Right ventricle myocardium superior (tissue), 1 donor: ENCODE measurements at regions not wholly inside any gene's neighbourhood (a gene's known extent, or its start where the extent isn't known, plus 50 kb on each side); places are given as distances from the start of the nearest gene placed in this dataset.

Experiments used
- ATAC-seq: fragments of 200-7000 bp; cut with Tn5 transposase; one replicate; pipeline ENCODE4 v1.9.1; 2020; ENCODE audit warnings: mild to moderate bottlenecking; ENCODE audit not compliant: poor library complexity
- DNase-seq: peaks from one replicate; pipeline ENCODE4 v3.0.0-alpha.2; 2020
- intact Hi-C: fragments of 100-400 bp; cut with DNase I; formaldehyde crosslinking; loops from one replicate; pipeline ENCODE4 v1.11.2; 2022
- donor health status: DM: no; HTN: yes; CAD: no; lungs with severe emphysema.

DNA sequence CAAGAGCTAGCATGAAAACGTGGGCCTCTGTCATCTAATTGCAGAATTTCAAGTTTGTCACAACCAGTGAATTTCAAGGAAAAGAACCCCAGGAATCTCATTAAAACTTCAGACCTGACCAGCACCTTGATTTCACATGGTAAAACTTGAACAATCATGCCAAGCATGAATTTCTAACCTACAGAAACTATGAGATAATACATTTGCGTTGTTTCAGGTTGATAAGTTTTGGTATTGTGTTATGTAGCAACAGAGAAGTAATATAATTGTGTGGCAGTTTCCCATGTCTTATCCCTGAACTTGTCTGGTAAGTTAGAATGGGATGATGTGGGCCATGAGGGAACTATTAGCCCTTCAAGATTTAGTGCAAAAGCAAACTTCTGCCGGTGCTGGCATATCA is 530.1 kb downstream of the ANKRD7 start:
- no peak for ATAC-seq
- intact Hi-C loops = no loop called here
- DNase-seq = no peak

DNA sequence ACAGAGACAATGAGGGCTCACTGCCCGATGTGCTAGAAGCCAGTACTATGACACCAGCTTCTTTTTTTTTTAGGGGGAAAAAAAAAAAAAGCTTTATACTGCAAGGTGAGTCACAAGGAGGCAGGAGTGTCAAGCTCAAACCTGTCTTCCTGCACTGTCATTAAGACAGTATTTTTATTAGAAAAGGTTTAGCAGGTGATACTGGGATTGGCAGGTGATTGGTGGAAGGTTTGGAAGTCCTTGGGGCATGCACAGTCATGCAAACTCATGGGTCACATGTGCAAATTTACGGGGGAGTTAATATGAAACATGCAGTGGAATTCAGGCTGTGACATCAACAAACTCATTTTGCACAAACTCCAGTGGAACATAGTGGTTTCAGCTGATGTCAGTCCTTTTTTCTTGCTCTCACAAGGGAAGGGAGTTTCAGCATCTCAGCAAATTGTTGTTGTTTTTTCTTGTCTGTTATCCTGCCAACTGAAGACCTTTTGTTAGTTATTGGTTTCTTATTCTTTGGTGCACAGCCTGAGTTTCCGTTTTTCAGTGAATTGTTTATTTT is 530.6 kb downstream of the ANKRD7 start:
- intact Hi-C loops = no loop called here
- ATAC-seq = no peak
- no peak for DNase-seq

DNA sequence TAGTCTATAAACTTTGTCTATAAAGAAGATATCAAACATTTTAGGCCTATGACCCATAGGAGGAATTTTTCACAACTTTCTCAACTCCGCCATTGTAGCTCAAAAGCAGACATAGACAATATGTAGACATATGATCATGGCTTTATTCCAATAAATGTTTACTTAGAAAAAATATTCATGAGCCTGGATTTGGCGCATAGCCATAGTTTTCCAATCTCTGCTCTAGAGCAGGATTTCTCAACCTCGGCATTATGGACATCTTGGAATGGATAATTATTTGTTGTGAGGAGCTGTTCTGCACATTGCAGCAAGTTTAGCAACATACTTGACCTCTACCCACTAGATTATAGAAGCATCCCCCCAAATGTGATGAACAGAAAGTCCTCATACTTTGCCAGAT is 532.6 kb downstream of the ANKRD7 start:
- DNase-seq = no peak
- intact Hi-C loops = no loop called here
- ATAC-seq = no peak

DNA sequence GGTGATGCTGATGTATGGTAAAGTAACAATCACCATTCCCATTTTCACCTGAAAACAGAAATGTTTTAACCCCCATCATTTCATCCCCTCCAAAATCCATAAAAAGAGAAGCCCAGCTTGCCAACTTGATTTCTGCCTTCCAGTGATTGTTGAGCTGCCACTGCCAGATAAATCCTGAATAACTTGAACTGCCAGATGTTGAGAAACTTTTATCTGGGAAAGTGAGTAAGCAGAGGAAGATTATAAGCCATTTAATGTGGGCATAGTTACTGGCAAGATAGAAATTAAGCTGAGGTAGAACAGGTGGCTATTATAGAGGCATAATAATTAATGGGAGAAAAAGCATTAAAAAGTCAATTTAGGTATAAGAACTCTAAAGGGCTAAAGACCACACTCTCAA is 534.1 kb downstream of the ANKRD7 start:
- no peak for ATAC-seq
- DNase-seq = no peak
- intact Hi-C loops = no loop called here

GRCh38 chr7:118759921-118760320 is 535.4 kb downstream of the ANKRD7 start:
- intact Hi-C loops = no loop called here
- no peak for ATAC-seq
- no peak for DNase-seq

DNA sequence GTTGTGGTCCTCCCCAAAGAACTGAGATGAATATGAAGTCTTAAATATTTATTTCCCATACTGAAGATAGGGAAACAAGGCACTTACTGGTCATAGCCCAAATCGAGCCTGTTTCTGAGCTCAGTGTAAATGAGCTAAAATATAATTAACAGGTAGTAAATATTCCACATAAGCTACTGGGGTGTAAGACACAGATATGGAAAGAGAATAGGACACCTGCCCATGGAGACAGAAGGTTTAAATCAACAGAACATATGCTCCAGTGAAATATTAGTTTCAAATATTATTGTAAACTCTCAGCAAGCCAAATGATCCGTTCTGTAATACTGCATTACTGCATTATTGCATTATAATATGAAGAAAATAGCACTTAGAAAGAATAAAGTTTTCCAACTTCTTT is 537.9 kb downstream of the ANKRD7 start:
- DNase-seq (no peak), ATAC-seq (no peak)
- intact Hi-C loops = no loop called here

DNA sequence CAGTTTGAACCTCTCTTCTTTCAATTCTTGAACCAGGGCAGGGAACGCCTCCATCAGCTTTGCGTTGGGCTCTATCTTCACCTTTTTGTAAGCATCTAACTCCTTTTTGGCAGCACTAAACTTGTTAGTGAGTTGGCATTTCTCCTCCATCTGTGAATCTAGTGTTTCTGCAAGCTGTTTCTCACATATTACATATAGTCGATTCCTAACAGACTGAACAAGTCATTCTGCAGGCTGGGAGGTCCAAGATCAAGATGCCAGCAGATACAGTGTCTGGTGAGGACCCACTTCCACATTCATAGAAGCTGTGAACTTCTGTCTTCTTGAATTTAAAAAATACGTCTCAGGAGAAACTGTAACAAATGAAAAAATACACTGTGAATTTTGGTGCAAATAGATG is 539.7 kb downstream of the ANKRD7 start:
- intact Hi-C loops = no loop called here
- DNase-seq = no peak

DNA sequence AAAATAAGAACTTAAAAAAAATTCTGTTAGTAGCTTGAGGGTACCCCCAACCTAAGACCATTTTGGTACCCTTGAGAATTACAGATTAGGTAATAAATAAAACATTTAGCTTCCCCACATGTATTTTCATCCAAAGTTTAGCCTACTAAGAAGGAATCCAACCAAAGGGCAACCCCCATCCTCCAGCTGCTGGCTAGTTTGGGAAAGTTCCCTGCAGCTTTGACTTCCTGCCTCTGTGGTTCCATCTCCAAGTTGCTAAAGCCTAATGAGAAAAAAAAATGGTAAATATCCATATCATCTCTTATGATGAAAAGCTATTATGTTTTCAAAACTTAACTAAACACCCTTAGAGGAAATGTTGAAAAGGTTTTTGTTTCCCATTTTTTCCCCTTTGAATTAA is 547.2 kb downstream of the ANKRD7 start:
- intact Hi-C loops = no loop called here
- ATAC-seq (no peak), DNase-seq (no peak)

More for the DNA sequence above, 539.7 kb downstream of the ANKRD7 start:
- no peak for ATAC-seq

DNA sequence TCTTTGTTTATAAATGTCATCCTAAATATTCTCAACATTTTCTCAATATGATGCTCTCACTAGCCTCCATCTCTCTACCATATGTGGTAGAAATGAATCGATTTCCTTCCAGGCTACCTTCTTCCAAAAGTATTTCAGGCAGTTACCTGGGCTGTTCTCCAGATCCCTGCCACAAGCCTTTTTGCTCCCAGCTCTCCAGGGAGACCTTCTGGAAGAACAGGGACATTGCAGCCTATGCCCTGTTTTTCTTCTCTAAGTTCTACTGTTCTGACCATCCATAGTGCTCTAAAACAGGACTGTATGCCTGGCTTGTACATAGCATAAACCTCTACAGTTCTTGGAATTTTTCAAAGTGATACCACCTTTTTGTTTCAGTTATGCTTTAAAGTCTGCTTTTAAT is 552.8 kb downstream of the ANKRD7 start:
- intact Hi-C loops = no loop called here

GRCh38 chr7:118792682-118793081 is 568.2 kb downstream of the ANKRD7 start:
- intact Hi-C loops = no loop called here
- no peak for DNase-seq
- no peak for ATAC-seq

More for the DNA sequence above, 552.8 kb downstream of the ANKRD7 start:
- ATAC-seq (no peak), DNase-seq (no peak)

GRCh38 chr7:118793582-118793981 is 569.1 kb downstream of the ANKRD7 start:
- intact Hi-C loops = no loop called here
- ATAC-seq (no peak), DNase-seq (no peak)

DNA sequence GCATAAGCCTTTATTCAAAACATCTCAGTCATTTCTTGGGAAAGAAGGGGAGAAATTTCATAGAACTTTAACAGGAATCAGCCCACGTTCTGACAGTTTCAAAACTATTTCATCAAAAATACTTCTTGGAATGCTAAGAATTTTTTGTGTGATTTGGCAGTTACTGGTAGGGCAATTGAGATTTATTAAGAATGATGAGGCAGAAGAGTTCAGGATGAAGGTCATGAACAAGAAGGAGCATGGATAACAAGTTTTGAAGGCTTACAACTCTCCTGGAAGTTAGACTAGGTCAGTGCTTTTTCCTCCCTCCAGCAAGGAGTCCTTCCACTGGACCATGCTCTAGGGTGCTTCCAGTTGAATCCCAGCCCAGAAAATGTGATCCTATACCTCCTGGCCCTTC is 569.9 kb downstream of the ANKRD7 start:
- ATAC-seq (no peak), DNase-seq (no peak)
- intact Hi-C loops = no loop called here

DNA sequence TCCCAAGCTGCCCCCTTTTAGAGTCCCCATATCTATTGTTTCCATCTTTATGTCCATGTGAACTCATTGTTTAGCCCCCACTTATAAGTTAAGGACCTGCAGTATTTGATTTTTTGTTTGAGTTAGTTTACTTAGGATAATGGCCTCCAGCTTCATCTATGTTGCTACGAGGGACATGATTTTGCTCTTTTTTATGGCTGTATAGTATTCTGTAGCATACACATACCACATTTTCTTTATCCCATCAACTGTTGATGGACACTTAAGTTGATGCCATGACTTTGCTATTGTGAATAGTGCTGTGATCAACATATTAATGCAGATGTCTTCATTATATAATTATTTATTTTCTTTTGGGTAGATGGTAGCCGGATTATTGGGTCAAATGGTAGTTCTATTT is 576.9 kb downstream of the ANKRD7 start:
- intact Hi-C loops = no loop called here
- no peak for ATAC-seq
- no peak for DNase-seq

GRCh38 chr7:118802726-118803125 is 578.2 kb downstream of the ANKRD7 start:
- ATAC-seq (no peak), DNase-seq (no peak)
- intact Hi-C loops = no loop called here

- intact Hi-C loops = no loop called here
- DNase-seq (no peak), ATAC-seq (no peak)
Observed at GRCh38 chr7:118826246-118826645, 601.7 kb downstream of the ANKRD7 start.

- no peak for ATAC-seq
- no peak for DNase-seq
- intact Hi-C loops = no loop called here
Observed at GRCh38 chr7:118836933-118837332, 612.4 kb downstream of the ANKRD7 start.

DNA sequence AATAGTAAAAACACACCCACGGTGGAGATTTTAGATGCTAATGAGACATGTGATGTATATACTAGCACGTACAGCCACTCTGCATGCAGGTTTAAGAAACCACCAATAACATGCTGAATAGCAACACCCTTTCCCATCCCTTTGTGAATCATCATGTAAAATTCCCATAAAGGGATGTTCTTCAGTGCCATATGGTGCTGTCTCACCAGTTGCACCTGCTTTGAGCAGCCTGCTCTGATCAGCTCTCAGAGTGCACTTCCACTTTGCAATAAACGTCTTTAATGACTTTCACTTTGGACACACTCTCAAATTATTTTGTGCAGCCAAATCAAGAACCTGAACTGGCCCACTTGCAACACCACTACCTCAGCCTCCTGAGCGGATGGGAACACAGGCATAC is 615.0 kb downstream of the ANKRD7 start:
- ATAC-seq (no peak), DNase-seq (no peak)
- intact Hi-C loops = no loop called here

- ATAC-seq = no peak
- intact Hi-C loops = no loop called here
- DNase-seq = no peak
Observed at GRCh38 chr7:118843456-118843855, 619.0 kb downstream of the ANKRD7 start.

GRCh38 chr7:118844748-118845147 is 620.2 kb downstream of the ANKRD7 start:
- no peak for DNase-seq
- ATAC-seq = no peak
- intact Hi-C loops = no loop called here

DNA sequence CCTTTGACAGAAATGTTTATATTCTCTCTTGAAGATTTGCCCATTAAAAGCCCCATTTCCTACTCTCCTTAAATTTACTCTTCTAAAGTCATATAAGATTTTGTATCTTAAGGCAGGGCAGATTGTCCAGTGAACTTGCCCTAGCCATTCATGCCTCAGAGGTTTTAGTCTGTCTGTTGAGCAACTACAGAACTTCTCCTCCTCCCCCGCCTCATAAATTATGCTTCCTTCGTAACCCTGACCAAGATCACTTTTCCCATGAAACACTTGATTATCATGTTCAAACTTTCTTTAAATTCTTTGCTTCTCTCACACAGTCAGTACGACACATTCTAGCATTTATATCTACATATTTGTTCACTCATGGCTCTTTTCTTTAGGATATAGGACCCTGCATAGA is 621.3 kb downstream of the ANKRD7 start:
- ATAC-seq = no peak
- intact Hi-C loops = no loop called here
- no peak for DNase-seq

DNA sequence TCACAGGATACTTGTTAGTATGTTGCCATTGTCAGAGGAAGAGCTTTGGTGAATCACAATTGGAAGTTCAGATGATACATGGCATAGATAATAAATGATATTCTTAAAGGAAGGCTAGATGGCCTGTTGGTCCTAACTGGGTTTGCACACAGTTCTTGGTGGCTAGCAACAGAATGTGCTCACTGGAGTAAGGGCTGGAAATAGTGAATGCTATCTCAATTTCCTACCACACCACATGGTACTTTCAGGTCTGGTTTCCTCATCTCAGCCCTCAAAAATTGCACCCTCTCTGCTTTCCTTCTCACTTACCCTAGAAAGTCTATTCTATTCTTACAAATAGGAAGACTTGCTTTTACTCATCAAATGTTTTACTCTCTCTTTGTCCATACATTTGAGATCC is 622.5 kb downstream of the ANKRD7 start:
- no peak for ATAC-seq

DNA sequence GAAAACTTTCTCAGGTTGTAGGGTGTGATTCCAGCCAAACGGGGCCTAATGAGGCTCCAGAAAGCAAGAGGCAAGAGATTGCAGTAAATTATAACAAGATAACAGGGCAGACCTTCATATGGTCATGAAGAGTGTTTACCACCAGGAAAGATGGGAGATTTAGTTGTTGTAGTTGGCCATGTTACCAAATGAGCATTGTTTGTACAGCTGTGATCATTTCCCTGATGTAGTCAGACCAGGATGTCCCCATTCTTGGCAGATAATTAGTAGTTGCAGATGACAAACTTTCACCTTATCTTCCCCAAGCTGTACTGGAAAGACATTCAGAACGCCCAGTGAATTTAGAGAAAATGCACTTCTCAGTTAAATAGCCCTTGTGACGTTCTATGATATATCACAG is 630.8 kb downstream of the ANKRD7 start:
- no peak for DNase-seq
- intact Hi-C loops = no loop called here
- no peak for ATAC-seq

More for the DNA sequence above, 622.5 kb downstream of the ANKRD7 start:
- intact Hi-C loops = no loop called here
- DNase-seq = no peak
